PC-9 (cell line): ENCODE measurements at regions not wholly inside any gene's neighbourhood (a gene's known extent, or its start where the extent isn't known, plus 50 kb on each side); places are given as distances from the start of the nearest gene placed in this dataset.
"Not testable (repeated sequence)": the region's sequence is repeated elsewhere in the genome, so short reads cannot be mapped to it uniquely, and the experiment has no call there.

Experiments used
- BruUV-seq: library from RNA; stranded (reverse); fragments of 400-500 nt; replicated peaks from 2 replicates; lab custom pipeline; 2021; lab: Mats Ljungman, UMichigan
- CTCF ChIA-PET: fragments of 300-600 bp; sonication (Branson Sonifier 250); formaldehyde crosslinking; loops from one replicate; lab custom pipeline; 2022; ENCODE audit warnings: antibody characterized with exemption; lab: Charles Lee
- POLR2A ChIA-PET: fragments of 300-600 bp; sonication (Branson Sonifier 250); formaldehyde crosslinking; loops from one replicate; lab custom pipeline; 2022; ENCODE audit warnings: antibody characterized with exemption; ENCODE audit not compliant: unreplicated experiment; lab: Charles Lee
- DNase-seq, 2 experiments: peaks; one replicate each; pipeline versions ENCODE4 v3.0.0 to v3.0.0-alpha.2; 2015 to 2022; ENCODE audit warnings: mixed read lengths in 1 of 2
- H2AFZ ChIP-seq: fragments of 200-600 bp; sonication (generic); 2 replicates; pipeline ENCODE4 v1.8.1; 2017; ENCODE audit warnings: antibody characterized with exemption
- H3F3A ChIP-seq: fragments of 200-600 bp; sonication (generic); 2 replicates; pipeline ENCODE4 v1.8.1; 2017; ENCODE audit warnings: antibody characterized with exemption, mild to moderate bottlenecking, low read depth; ENCODE audit not compliant: insufficient read depth
- H3K27ac ChIP-seq: fragments of 200-600 bp; sonication (generic); 2 replicates; pipeline ENCODE4 v1.6.1; 2016; ENCODE audit warnings: mixed run types
- H3K27me3 ChIP-seq: fragments of 200-600 bp; sonication (generic); 2 replicates; pipeline ENCODE4 v1.6.1; 2016; ENCODE audit warnings: low read depth, mixed run types; ENCODE audit not compliant: insufficient read depth
- H3K36me3 ChIP-seq: fragments of 200-600 bp; sonication (generic); 2 replicates; pipeline ENCODE4 v1.6.1; 2016; ENCODE audit warnings: low read depth, mixed run types
- H3K4me1 ChIP-seq: fragments of 200-600 bp; sonication (generic); replicated peaks from 2 replicates; pipeline ENCODE4 v1.6.1; 2016; ENCODE audit warnings: mixed run types; ENCODE audit not compliant: insufficient read depth
- H3K4me2 ChIP-seq: fragments of 200-600 bp; sonication (generic); 2 replicates; pipeline ENCODE4 v1.6.1; 2017; ENCODE audit warnings: mixed run types
- H3K4me3 ChIP-seq: fragments of 200-600 bp; sonication (generic); 2 replicates; pipeline ENCODE4 v1.6.1; 2016; ENCODE audit warnings: mixed run types
- H3K79me2 ChIP-seq: fragments of 200-600 bp; sonication (generic); 2 replicates; pipeline ENCODE4 v1.6.1; 2017; ENCODE audit warnings: low read depth, mixed run types
- H3K9me2 ChIP-seq: fragments of 200-600 bp; sonication (generic); 2 replicates; pipeline ENCODE4 v1.8.1; 2017; ENCODE audit warnings: mild to moderate bottlenecking; ENCODE audit not compliant: insufficient read depth
- H3K9me3 ChIP-seq: fragments of 200-600 bp; sonication (generic); 2 replicates; pipeline ENCODE4 v1.8.1; 2016; ENCODE audit warnings: low read depth; ENCODE audit not compliant: insufficient read depth
- H4K20me1 ChIP-seq: fragments of 200-600 bp; sonication (generic); 2 replicates; pipeline ENCODE4 v1.8.1; 2017; ENCODE audit not compliant: insufficient read depth
- CTCF ChIP-seq: fragments of 200-600 bp; sonication (generic); conservative IDR thresholded peaks from 2 replicates; pipeline ENCODE4 v1.6.1; 2017; ENCODE audit warnings: mixed run types, antibody characterized with exemption, mild to moderate bottlenecking, moderate library complexity
- EZH2 ChIP-seq: fragments of 200-600 bp; sonication (generic); IDR thresholded peaks from 2 replicates; pipeline ENCODE4 v1.8.0; 2017; ENCODE audit warnings: antibody characterized with exemption, low read depth
- intact Hi-C: fragments of 100-400 bp; cut with micrococcal nuclease; formaldehyde crosslinking; loops from one replicate; pipeline ENCODE4 v1.10.0; 2022; ENCODE audit not compliant: unreplicated experiment

GRCh38 chr1:74943046-74943445 lies 191.1 kb upstream of the LHX8 start:
- Histone ChIP-seq H3K9me2 (no peaks in the 10 kb centered on the region), H2AFZ (no peak overlapping the region), H3F3A (no peaks in the 10 kb centered on the region), H3K4me1 (no peaks in the 10 kb centered on the region), H3K27me3 (no peaks in the 10 kb centered on the region), H3K79me2 (no peaks in the 10 kb centered on the region), H3K9me3 (no peaks in the 10 kb centered on the region), H3K4me3 (no peak overlapping the region), H3K36me3 (no peaks in the 10 kb centered on the region), H4K20me1 (no peaks in the 10 kb centered on the region), H3K27ac (no peak overlapping the region), H3K4me2 (no peak overlapping the region)
- ChIA-PET POLR2A (no interaction called here), CTCF (no interaction called here)
- TF ChIP-seq EZH2 (no peak), CTCF (no peak)
- no TSS peak for BruUV-seq
- intact Hi-C loops = no loop called here
- DNase-seq = no peak

- no peak for TF ChIP-seq EZH2
- no peak for TF ChIP-seq CTCF
- no peak overlapping the region for H2AFZ ChIP-seq
- intact Hi-C loops = no loop called here
- no peaks in the 10 kb centered on the region for H3K79me2 ChIP-seq
- H3K4me1 ChIP-seq = no peaks in the 10 kb centered on the region
- DNase-seq = no peak
- no peaks in the 10 kb centered on the region for H3F3A ChIP-seq
- H3K27ac ChIP-seq = no peak overlapping the region
- CTCF ChIA-PET = no interaction called here
- no peaks in the 10 kb centered on the region for H4K20me1 ChIP-seq
- BruUV-seq = no TSS peak
- no peaks in the 10 kb centered on the region for H3K9me2 ChIP-seq
- no peaks in the 10 kb centered on the region for H3K36me3 ChIP-seq
- no peak overlapping the region for H3K4me3 ChIP-seq
- H3K9me3 ChIP-seq = no peaks in the 10 kb centered on the region
- POLR2A ChIA-PET = no interaction called here
- H3K27me3 ChIP-seq = no peaks in the 10 kb centered on the region
- no peak overlapping the region for H3K4me2 ChIP-seq
Measured at GRCh38 chr1:74946388-74946787, 187.8 kb upstream of the LHX8 start.

GRCh38 chr1:74949348-74949747 lies 184.8 kb upstream of the LHX8 start:
- H2AFZ ChIP-seq, H3K9me3 ChIP-seq, H3K9me2 ChIP-seq, H3K27ac ChIP-seq, H3K4me2 ChIP-seq, H3K4me1 ChIP-seq, H3K27me3 ChIP-seq, POLR2A ChIA-PET, H3F3A ChIP-seq, DNase-seq, H3K79me2 ChIP-seq, intact Hi-C loops, BruUV-seq, CTCF ChIA-PET, H4K20me1 ChIP-seq, H3K4me3 ChIP-seq, H3K36me3 ChIP-seq: not testable (repeated sequence)

- H3F3A ChIP-seq, intact Hi-C loops, H3K9me2 ChIP-seq, POLR2A ChIA-PET, DNase-seq, CTCF ChIA-PET, H3K27me3 ChIP-seq, H3K4me2 ChIP-seq, H3K9me3 ChIP-seq, H2AFZ ChIP-seq, H3K36me3 ChIP-seq, H3K79me2 ChIP-seq, H3K27ac ChIP-seq, BruUV-seq, H4K20me1 ChIP-seq, H3K4me3 ChIP-seq, H3K4me1 ChIP-seq: not testable (repeated sequence)
Measured at GRCh38 chr1:74951981-74952380, 182.2 kb upstream of the LHX8 start.
